ENCODE measurements at regions not wholly inside any gene's neighbourhood (a gene's known extent, or its start where the extent isn't known, plus 50 kb on each side); places are given as distances from the start of the nearest gene placed in this dataset.

DNA sequence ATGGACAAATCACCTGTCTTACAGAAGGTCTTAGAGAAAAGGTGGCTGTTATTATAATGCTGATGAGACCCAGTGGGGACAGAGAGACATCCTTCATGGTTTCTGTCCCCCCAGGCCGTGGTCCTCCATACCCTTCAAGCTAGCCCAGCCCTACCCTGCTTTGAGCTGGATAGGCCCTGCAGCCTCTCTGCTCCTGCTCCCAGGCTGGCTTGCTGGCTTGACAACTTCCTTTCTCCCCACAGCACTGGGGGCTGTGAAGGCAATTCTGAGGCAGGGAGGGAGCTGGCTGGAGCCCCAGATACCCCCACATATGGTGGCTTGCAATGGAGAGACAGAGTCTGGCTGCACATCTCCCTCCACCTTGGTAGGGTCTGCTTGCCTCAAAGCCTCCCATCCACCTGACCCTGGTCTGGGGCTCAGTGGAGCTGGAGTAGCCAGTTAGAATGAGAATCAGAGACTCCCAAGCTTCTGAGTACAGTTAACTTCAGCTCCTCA, 118.2 kb downstream of the PJA1 start (continued):
- TF ChIP-seq, protein P1, sequence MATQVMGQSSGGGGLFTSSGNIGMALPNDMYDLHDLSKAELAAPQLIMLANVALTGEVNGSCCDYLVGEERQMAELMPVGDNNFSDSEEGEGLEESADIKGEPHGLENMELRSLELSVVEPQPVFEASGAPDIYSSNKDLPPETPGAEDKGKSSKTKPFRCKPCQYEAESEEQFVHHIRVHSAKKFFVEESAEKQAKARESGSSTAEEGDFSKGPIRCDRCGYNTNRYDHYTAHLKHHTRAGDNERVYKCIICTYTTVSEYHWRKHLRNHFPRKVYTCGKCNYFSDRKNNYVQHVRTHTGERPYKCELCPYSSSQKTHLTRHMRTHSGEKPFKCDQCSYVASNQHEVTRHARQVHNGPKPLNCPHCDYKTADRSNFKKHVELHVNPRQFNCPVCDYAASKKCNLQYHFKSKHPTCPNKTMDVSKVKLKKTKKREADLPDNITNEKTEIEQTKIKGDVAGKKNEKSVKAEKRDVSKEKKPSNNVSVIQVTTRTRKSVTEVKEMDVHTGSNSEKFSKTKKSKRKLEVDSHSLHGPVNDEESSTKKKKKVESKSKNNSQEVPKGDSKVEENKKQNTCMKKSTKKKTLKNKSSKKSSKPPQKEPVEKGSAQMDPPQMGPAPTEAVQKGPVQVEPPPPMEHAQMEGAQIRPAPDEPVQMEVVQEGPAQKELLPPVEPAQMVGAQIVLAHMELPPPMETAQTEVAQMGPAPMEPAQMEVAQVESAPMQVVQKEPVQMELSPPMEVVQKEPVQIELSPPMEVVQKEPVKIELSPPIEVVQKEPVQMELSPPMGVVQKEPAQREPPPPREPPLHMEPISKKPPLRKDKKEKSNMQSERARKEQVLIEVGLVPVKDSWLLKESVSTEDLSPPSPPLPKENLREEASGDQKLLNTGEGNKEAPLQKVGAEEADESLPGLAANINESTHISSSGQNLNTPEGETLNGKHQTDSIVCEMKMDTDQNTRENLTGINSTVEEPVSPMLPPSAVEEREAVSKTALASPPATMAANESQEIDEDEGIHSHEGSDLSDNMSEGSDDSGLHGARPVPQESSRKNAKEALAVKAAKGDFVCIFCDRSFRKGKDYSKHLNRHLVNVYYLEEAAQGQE (IDR thresholded peaks at IDR 0.05; ENCODE audit: low read depth, low read length), result no peak

DNA sequence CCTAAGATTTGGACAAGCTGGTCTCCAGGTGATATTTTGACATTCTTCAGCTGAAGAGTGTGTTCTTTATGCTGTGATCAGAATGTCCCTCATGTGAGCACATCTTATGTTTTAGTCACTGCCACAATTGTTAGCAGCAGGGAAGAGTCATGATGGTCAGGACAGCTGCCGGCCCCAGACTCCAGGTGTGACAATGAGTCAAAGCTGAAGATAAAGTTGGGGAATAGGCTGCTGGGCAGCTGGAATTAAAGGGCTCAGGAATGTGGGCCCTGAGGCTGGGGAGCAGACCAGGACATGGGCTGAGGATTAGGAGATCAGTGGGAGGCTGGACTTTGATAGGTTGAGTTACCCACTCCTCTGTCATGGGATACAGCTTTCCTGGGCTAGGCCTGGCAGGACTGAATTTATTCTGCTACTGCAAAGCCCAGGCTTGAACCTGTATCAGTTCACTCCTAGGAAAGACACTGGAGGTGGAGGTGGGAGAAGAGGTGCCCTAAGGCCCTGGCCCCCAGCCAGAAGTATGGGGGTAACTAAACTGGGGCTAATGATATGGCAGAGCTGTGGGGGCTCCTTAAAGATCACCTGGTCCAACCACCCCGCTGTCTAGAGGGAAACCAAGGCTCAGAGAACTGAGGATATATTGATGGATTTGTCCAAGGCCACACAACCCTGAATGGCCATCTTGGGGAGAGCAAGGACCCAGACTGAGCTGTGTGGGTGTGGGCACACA, 119.5 kb downstream of the PJA1 start:
- Histone ChIP-seq H3K36me3 (replicated peaks in 1 of 2; ENCODE audit: control insufficient read depth in 1 of 2, insufficient read depth in 2 of 2, low read length in 1 of 2) (no peaks in the 10 kb centered on the region), H4K20me1 (ENCODE audit: insufficient read depth) (no peaks in the 10 kb centered on the region), H3K9ac (no peak overlapping the region), H3K4me2 (no peak overlapping the region), H3K27ac (ENCODE audit: low read depth in 2 of 2, low read length in 1 of 2) (no peak overlapping the region), H3K9me3 (no peaks in the 10 kb centered on the region), H3K9me2 (no peaks in the 10 kb centered on the region), H3K79me2 (ENCODE audit: insufficient read depth) (no peaks in the 10 kb centered on the region), H3F3A (replicated peaks; ENCODE audit: insufficient read depth) (no peaks in the 10 kb centered on the region), H2AFZ (ENCODE audit: low read depth) (no peak overlapping the region), H3K27me3 (ENCODE audit: insufficient read depth) (peaks cover 21% of the 10 kb centered on the region; the same call in 1 of the 2 replicates), H3K4me3 (ENCODE audit: low read depth in 2 of 2, low read length in 1 of 2) (no peak overlapping the region), H3K4me1 (ENCODE audit: control insufficient read depth in 1 of 2, insufficient read depth in 2 of 2, low read depth in 1 of 2, low read length in 1 of 2) (no peaks in the 10 kb centered on the region)
- CTCF ChIA-PET, result interaction anchor here (0.6 kb wide), 1 partner anchor 574 kb away, joined by 3 read pairs; no protein-coding TSS in a partner anchor
- WGBS (ENCODE audit: low lambda C conversion rate), result 38% methylated on average over 2 of the region's 2 CpGs
- DNase-seq, result no peak
- POLR2A ChIA-PET, result no interaction called here
- TF ChIP-seq MXI1 (IDR thresholded peaks at IDR 0.05; ENCODE audit: low read depth, low read length) (no peak), RAD21 (IDR thresholded peaks at IDR 0.05; ENCODE audit: low read length) (no peak), POLR2AphosphoS5 (IDR thresholded peaks at IDR 0.05; ENCODE audit: low read depth, low read length) (no peak), RFX5 (IDR thresholded peaks at IDR 0.05; ENCODE audit: low read length) (no peak)
- TF ChIP-seq, protein P2, sequence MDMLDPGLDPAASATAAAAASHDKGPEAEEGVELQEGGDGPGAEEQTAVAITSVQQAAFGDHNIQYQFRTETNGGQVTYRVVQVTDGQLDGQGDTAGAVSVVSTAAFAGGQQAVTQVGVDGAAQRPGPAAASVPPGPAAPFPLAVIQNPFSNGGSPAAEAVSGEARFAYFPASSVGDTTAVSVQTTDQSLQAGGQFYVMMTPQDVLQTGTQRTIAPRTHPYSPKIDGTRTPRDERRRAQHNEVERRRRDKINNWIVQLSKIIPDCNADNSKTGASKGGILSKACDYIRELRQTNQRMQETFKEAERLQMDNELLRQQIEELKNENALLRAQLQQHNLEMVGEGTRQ (IDR thresholded peaks at IDR 0.05; ENCODE audit: borderline replicate concordance, low read depth, low read length), result no peak
- TF ChIP-seq, protein P3, sequence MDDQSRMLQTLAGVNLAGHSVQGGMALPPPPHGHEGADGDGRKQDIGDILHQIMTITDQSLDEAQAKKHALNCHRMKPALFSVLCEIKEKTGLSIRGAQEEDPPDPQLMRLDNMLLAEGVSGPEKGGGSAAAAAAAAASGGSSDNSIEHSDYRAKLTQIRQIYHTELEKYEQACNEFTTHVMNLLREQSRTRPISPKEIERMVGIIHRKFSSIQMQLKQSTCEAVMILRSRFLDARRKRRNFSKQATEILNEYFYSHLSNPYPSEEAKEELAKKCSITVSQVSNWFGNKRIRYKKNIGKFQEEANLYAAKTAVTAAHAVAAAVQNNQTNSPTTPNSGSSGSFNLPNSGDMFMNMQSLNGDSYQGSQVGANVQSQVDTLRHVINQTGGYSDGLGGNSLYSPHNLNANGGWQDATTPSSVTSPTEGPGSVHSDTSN (IDR thresholded peaks at IDR 0.05), result no peak

DNA sequence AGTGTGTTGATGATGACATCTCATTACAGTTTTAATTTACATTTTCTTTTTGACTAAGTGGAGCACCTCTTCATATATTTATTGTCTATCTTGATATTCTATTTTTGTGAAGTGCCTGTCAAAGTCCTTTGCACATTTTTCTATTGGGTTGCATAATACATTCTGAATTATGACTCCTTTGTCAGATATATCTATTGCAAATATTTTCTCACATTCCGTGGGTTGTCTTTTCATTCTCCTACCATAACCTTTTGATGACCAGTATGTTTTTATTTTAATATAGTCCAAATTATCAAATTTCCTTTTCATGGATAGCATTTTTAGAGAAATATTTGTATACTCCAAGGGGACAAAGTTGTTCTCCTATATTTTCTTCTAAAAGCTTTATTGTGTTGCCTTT, 126.4 kb downstream of the PJA1 start:
- no peak overlapping the region for H2AFZ ChIP-seq (ENCODE audit: low read depth)
- no peaks in the 10 kb centered on the region for H3K9me3 ChIP-seq
- H3K79me2 ChIP-seq (ENCODE audit: insufficient read depth), result no peaks in the 10 kb centered on the region
- ChIA-PET CTCF (no interaction called here), POLR2A (no interaction called here)
- no peak overlapping the region for H3K4me3 ChIP-seq (ENCODE audit: low read depth in 2 of 2, low read length in 1 of 2)
- 21% methylated on average over 1 of the region's 1 CpG for WGBS (ENCODE audit: low lambda C conversion rate)
- no peak overlapping the region for H3K4me2 ChIP-seq
- H3K9me2 ChIP-seq, result no peaks in the 10 kb centered on the region
- H3K27me3 ChIP-seq (ENCODE audit: insufficient read depth), result peaks cover 15% of the 10 kb centered on the region; the same call in 1 of the 2 replicates
- no peak overlapping the region for H3K9ac ChIP-seq
- no peaks in the 10 kb centered on the region for H3K36me3 ChIP-seq (replicated peaks in 1 of 2; ENCODE audit: control insufficient read depth in 1 of 2, insufficient read depth in 2 of 2, low read length in 1 of 2)
- H4K20me1 ChIP-seq (ENCODE audit: insufficient read depth), result no peaks in the 10 kb centered on the region
- H3F3A ChIP-seq (replicated peaks; ENCODE audit: insufficient read depth), result no peaks in the 10 kb centered on the region
- no peak overlapping the region for H3K27ac ChIP-seq (ENCODE audit: low read depth in 2 of 2, low read length in 1 of 2)
- H3K4me1 ChIP-seq (ENCODE audit: control insufficient read depth in 1 of 2, insufficient read depth in 2 of 2, low read depth in 1 of 2, low read length in 1 of 2), result peaks cover 0 to 2% of the 10 kb centered on the region in 2 experiments; a peak in 1 of 4 replicates
- no peak for DNase-seq
- no peak for TF ChIP-seq NRF1 (IDR thresholded peaks at IDR 0.05; ENCODE audit: low read depth, low read length)
- no peak for TF ChIP-seq EZH2phosphoT487 (IDR thresholded peaks at IDR 0.05; ENCODE audit: borderline replicate concordance, low read depth)
- TF ChIP-seq TEAD4 (IDR thresholded peaks at IDR 0.05; ENCODE audit: borderline replicate concordance, insufficient read depth), result no peak
- no peak for TF ChIP-seq NFIC (IDR thresholded peaks at IDR 0.05; ENCODE audit: borderline replicate concordance)
- TF ChIP-seq, protein P1 (IDR thresholded peaks at IDR 0.05; ENCODE audit: low read depth, low read length), result no peak
- no peak for TF ChIP-seq FOXM1 (IDR thresholded peaks at IDR 0.05; ENCODE audit: low read depth)
- no peak for TF ChIP-seq GABPA (IDR thresholded peaks at IDR 0.05; ENCODE audit: low read depth)

Measured in SK-N-SH (cell line).